ENCODE measurements at regions not wholly inside any gene's neighbourhood (a gene's known extent, or its start where the extent isn't known, plus 50 kb on each side); places are given as distances from the start of the nearest gene placed in this dataset.

DNA sequence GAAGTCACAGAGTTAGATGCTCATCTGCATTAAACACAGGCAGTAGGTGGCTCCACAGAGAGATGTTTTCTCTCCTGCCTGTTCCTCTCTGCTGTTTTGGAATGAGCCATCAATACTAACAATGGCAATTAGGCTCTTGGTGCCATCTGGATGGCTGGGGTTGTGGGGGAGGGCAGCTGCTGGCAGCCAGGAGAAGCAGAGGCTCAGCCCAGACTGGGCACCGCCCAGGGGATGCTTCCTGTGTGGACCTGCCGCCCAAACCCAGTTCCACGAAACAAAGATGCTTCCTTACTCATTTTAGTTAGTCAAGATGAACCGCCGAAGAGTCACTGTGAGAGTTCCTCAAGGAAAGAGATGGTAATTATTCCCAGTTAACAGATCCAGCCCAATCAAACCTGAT is 50.8 kb upstream of the PCDH8 start:
- TF ChIP-seq EZH2 (IDR thresholded peaks at IDR 0.05; ENCODE audit: insufficient read depth, poor library complexity, severe bottlenecking) (no peak), EZH2phosphoT487 (IDR thresholded peaks at IDR 0.05; ENCODE audit: insufficient read depth, low read depth) (no peak)

All from GM23248 (cell line).